Heart left ventricle (tissue), 13 donors: ENCODE measurements at regions not wholly inside any gene's neighbourhood (a gene's known extent, or its start where the extent isn't known, plus 50 kb on each side); places are given as distances from the start of the nearest gene placed in this dataset.

Source experiments
- POLR2A ChIP-seq, 2 donors: fragments of 450-650 bp; IDR thresholded peaks; one replicate each; pipeline ENCODE4 v1.6.1; 2017; ENCODE audit warnings: antibody characterized with exemption in 2 of 2, mild to moderate bottlenecking in 2 of 2, moderate library complexity in 2 of 2
- TF ChIP-seq, protein P1 (sequence below), 12 donors: fragments of 200-600 bp; sonication (generic) in 4 of 12; IDR thresholded peaks; one replicate each; pipeline versions ENCODE4 v1.5.0 to v1.8.0; 2018 to 2022; ENCODE audit warnings: antibody characterized with exemption in 12 of 12, mild to moderate bottlenecking in 5 of 12
- donor health status: ischemic (EF 13 %, LVEDD 7.1; RV severe dilation, severe dysfunction).
- donor health status: DM: no; HTN: yes; CAD: no.
- donor health status: DM: no; HTN: no; CAD: no.
- donor health status: ischemic (EF 25% LVEDD 6.9; RV normal size, moderate dysfunction).
- donor health status: ischemic (EF 25% LVEDD 5.7; RV mildly dilated, moderate dysfunction).
- donor health status: ischemic (EF 35%, LVEDD 5.7; RV mildly dilated, moderate dysfunction).
- donor health status: nonischemic (EF 11% LVEDD 7.7; RV severe dilation, severe dysfunction).
- donor health status: DM: yes; HTN: yes; CAD: no.
- donor health status: PGD.
- donor health status: ischemic (EF 29% LVEDD 5.4; RV normal size, mild dysfunction).
- donor health status: nonischemic (EF 23%, LVEDD 6.1; RV moderate dilation, normal function).

DNA sequence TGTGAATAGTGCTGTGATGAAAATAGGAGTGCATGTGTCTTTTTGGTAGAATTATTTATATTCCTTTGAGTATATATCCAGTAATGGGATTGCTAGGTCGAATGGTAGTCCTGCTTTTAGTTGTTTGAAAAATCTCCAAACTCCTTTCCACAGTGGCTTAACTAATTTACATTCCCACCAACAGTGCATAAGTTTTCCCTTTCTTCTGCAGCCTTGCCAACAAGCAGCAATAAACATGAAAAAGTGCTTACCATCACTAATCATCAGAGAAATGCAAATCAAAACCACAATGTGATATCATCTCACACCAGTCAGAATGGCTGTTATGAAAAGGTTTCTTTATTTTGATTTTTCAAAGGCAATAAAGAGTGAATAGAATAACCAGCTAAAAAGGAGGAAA, 1105.9 kb downstream of the NAALADL2 start:
- TF ChIP-seq, protein P1, sequence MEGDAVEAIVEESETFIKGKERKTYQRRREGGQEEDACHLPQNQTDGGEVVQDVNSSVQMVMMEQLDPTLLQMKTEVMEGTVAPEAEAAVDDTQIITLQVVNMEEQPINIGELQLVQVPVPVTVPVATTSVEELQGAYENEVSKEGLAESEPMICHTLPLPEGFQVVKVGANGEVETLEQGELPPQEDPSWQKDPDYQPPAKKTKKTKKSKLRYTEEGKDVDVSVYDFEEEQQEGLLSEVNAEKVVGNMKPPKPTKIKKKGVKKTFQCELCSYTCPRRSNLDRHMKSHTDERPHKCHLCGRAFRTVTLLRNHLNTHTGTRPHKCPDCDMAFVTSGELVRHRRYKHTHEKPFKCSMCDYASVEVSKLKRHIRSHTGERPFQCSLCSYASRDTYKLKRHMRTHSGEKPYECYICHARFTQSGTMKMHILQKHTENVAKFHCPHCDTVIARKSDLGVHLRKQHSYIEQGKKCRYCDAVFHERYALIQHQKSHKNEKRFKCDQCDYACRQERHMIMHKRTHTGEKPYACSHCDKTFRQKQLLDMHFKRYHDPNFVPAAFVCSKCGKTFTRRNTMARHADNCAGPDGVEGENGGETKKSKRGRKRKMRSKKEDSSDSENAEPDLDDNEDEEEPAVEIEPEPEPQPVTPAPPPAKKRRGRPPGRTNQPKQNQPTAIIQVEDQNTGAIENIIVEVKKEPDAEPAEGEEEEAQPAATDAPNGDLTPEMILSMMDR (IDR thresholded peaks at IDR 0.05), result no peak
- no peak for TF ChIP-seq POLR2A (IDR thresholded peaks at IDR 0.05)
